Astrocyte of the cerebellum (primary cell): ENCODE measurements at regions not wholly inside any gene's neighbourhood (a gene's known extent, or its start where the extent isn't known, plus 50 kb on each side); places are given as distances from the start of the nearest gene placed in this dataset.

Experiments
- DNase-seq: peaks from one replicate; pipeline ENCODE4 v3.0.0-alpha.2; 2011; ENCODE audit warnings: low read depth
- H3K4me3 ChIP-seq: 2 replicates; pipeline ENCODE4 v1.5.1; 2011; ENCODE audit warnings: mild to moderate bottlenecking, low read depth, low read length, moderate library complexity
- in situ Hi-C: cut with HindIII; loops from 2 replicates; pipeline ENCODE4 v1.10.0; 2017; ENCODE audit warnings: low sequenced_read_pairs
- TF ChIP-seq, protein P1 (sequence below): IDR thresholded peaks from 2 replicates; pipeline ENCODE4 v1.5.1; 2012; ENCODE audit warnings: low read length, low read depth, moderate library complexity, mild to moderate bottlenecking; ENCODE audit errors: missing control alignments

DNA sequence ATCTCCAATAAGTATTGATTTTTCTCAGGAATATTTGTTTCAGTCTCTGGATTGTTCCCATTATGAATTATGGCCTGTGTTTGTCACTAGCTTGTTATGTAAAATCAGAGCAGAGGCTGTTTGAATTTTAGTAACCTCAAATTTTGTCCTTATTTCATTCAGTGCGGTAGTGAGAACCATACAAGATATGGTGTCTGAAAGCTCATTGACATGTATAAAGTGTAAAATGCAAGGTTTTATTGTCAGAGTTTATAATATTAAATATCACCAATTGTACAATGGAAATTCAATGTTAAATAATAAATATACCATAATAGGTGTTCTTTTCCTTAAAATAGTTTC, 353.3 kb upstream of the SYNCRIP start:
- DNase-seq: no peak
- in situ Hi-C loops: no loop called here
- H3K4me3 ChIP-seq: no peak overlapping the region
- TF ChIP-seq, protein P1, sequence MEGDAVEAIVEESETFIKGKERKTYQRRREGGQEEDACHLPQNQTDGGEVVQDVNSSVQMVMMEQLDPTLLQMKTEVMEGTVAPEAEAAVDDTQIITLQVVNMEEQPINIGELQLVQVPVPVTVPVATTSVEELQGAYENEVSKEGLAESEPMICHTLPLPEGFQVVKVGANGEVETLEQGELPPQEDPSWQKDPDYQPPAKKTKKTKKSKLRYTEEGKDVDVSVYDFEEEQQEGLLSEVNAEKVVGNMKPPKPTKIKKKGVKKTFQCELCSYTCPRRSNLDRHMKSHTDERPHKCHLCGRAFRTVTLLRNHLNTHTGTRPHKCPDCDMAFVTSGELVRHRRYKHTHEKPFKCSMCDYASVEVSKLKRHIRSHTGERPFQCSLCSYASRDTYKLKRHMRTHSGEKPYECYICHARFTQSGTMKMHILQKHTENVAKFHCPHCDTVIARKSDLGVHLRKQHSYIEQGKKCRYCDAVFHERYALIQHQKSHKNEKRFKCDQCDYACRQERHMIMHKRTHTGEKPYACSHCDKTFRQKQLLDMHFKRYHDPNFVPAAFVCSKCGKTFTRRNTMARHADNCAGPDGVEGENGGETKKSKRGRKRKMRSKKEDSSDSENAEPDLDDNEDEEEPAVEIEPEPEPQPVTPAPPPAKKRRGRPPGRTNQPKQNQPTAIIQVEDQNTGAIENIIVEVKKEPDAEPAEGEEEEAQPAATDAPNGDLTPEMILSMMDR: no peak

DNA sequence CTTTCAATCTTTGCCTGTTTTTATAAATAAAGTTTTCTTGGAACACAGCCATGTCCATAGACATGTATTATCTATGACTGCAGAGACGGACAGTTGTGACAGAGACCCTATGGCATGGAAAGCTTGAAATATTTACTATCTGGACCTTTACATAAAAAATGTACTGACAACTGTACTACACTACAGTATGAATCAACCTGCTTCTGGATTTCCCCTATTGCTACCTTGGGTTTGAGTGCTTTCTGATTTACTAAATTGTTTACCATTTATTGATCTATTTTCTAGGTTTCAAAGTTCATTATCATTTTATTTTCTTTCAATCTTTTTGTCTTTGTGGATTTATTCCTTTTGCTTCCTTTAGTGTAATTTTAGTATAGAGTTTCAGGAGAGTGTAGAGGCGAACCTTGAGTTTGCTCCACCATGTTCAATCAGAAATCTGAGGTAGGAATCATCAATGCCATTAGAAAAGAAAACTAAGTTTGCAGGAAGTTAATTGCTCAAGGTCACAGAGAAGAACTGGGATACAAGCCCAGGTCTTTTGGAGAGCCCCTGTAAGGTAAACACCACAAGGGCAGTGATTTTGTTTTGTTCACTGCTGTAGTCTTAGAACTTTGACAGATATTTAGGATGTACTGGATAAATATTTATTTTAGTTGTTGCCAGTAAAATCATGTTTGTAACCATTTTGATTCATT, 352.8 kb upstream of the SYNCRIP start:
- H3K4me3 ChIP-seq: no peak overlapping the region
- TF ChIP-seq, protein P1: no peak
- in situ Hi-C loops: no loop called here
- DNase-seq: no peak

DNA sequence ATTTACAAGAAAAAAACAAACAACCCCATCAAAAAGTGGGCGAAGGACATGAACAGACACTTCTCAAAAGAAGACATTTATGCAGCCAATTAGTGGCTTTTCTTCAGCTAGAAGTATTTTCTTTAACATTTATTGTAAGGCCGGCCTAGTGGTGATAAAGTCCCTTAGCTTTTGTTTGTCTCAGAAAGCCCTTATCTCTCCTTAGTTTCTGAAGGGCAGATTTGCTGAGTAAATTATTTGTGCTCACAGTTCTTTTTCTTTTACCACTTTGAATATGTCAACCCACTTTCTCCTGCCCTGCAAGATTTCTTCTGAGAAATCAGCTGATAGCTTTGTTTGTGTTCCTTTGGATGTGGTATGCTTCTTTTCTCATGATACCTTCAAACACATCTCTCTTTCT, 344.0 kb upstream of the SYNCRIP start:
- TF ChIP-seq, protein P1: no peak
- DNase-seq: no peak
- in situ Hi-C loops: no loop called here
- H3K4me3 ChIP-seq: no peak overlapping the region

DNA sequence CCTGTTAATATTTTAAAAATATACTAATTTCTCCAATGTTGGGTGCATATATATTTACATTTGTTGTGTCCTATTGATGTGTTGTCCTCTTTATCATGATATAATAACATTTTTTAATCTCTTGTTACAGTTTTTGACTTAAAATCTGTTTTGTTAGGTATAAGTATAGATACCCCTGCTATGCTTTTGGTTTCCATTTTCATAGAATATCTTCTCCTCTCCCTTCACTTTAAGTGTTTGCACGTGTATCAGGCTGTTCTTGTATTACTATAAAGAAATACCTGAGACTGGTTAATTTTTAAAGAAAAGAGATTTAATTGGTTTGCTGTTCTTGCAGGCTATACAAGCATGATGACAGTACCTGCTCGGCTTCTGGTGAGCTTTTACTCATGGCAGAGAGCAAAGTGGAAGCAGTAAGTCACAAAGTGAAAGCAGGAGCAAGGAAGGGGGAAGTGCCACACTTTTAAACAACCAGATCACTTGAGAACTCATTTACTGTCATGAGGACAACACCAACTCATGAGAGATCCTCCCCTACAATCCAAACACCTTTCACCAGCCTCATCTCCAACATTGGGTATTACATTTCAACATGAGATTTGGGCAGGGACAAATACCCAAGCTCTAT, 340.5 kb upstream of the SYNCRIP start:
- TF ChIP-seq, protein P1: no peak
- in situ Hi-C loops: no loop called here
- DNase-seq: no peak
- no peak overlapping the region for H3K4me3 ChIP-seq

DNA sequence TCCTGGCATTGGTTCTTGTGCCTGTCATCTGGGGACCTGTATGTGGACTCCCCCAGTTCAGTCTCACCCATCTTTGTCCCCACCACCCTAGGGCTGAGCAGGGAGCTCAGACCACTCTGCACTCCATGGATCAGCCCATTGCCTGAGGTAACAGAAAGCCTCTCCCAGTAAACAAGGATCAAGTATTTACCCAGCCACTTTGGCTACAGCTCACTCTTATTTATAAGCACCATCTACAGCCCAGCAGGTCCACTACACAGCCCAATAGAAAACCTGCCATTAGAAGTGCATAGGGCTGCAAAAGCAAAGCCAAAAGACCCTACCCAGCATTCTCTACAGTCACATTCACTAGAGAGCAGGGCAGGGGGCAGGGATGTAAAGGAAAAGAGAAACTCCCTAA, 335.0 kb upstream of the SYNCRIP start:
- TF ChIP-seq, protein P1: no peak
- no peak overlapping the region for H3K4me3 ChIP-seq
- in situ Hi-C loops: no loop called here
- no peak for DNase-seq

DNA sequence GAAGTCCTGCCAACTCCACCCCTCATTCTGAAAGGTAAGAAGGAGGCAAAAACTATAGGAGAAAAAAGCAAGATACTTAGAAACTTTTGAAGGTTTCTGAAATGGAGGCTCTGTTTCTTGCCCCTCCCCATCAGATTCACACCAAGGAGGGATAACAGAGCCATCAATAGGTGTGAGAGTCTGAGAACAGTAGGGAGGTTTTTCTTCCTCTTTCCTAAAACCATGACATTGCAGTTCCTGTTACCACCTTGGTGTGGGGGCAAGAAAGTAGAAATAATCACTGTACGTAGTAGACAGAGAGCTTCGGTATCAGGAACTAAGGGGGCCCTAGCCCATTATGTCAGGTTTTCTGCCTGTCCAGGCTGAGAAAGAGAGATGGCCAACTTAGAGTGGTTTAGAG, 333.3 kb upstream of the SYNCRIP start:
- DNase-seq: no peak
- TF ChIP-seq, protein P1: no peak
- H3K4me3 ChIP-seq: no peak overlapping the region
- in situ Hi-C loops: no loop called here
